ENCODE measurements at regions not wholly inside any gene's neighbourhood (a gene's known extent, or its start where the extent isn't known, plus 50 kb on each side); places are given as distances from the start of the nearest gene placed in this dataset.
"Not testable (repeated sequence)": the region's sequence is repeated elsewhere in the genome, so short reads cannot be mapped to it uniquely, and the experiment has no call there.

GRCh38 chr1:72394457-72394856 lies 112.1 kb upstream of the NEGR1 start:
- Histone ChIP-seq H3K36me3 (ENCODE audit: control insufficient read depth, insufficient read depth, low read length) (no peaks in the 10 kb centered on the region), H3K27me3 (ENCODE audit: control insufficient read depth, insufficient read depth, low read length) (no peaks in the 10 kb centered on the region), H3K27ac (ENCODE audit: low read length) (no peak overlapping the region), H3K4me3 (ENCODE audit: low read length) (no peak overlapping the region), H3K4me1 (ENCODE audit: control insufficient read depth, insufficient read depth, low read length) (no peaks in the 10 kb centered on the region; the same call in 1 of the 2 replicates), H3K9me3 (ENCODE audit: control insufficient read depth, insufficient read depth, low read length) (no peaks in the 10 kb centered on the region)
- WGBS (ENCODE audit: insufficient coverage, insufficient read length), result no CpG with 5 or more reads among the region's 3 CpGs
- no peak for DNase-seq (ENCODE audit: low read depth, low spot score)

- Histone ChIP-seq H3K4me1 (ENCODE audit: control insufficient read depth, insufficient read depth, low read length) (no peaks in the 10 kb centered on the region), H3K27ac (ENCODE audit: low read length) (no peak overlapping the region), H3K4me3 (ENCODE audit: low read length) (no peak overlapping the region), H3K9me3 (ENCODE audit: control insufficient read depth, insufficient read depth, low read length) (no peaks in the 10 kb centered on the region), H3K27me3 (ENCODE audit: control insufficient read depth, insufficient read depth, low read length) (no peaks in the 10 kb centered on the region), H3K36me3 (ENCODE audit: control insufficient read depth, insufficient read depth, low read length) (no peaks in the 10 kb centered on the region)
- DNase-seq (ENCODE audit: low read depth, low spot score), result no peak
- WGBS (ENCODE audit: insufficient coverage, insufficient read length), result no CpG with 5 or more reads among the region's 2 CpGs
These were observed 96.7 kb upstream of the NEGR1 start for GRCh38 chr1:72379072-72379471.

DNA sequence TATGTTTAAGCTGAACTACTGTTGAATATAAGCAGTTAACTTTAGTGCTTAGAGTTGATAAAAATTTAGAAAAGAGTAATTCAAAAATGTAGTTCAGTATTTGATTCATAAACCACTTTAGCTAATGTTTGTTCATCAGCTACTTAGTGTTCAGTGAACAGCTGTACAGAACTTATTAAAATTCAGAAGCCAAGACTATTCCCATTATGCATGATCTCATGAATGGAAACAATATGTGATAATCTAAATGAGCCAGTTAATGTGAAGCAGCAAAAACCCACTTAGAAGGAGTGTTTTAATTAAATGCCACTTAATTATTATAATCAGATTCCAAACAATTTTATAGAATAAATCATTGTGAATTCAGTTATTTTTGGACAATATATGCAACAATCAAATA lies 92.9 kb upstream of the NEGR1 start:
- H3K27me3 ChIP-seq (ENCODE audit: control insufficient read depth, insufficient read depth, low read length), result no peaks in the 10 kb centered on the region
- H3K4me1 ChIP-seq (ENCODE audit: control insufficient read depth, insufficient read depth, low read length), result peaks cover 3% of the 10 kb centered on the region; the same call in 1 of the 2 replicates
- H3K36me3 ChIP-seq (ENCODE audit: control insufficient read depth, insufficient read depth, low read length), result no peaks in the 10 kb centered on the region
- no peak overlapping the region for H3K4me3 ChIP-seq (ENCODE audit: low read length)
- no peak overlapping the region for H3K27ac ChIP-seq (ENCODE audit: low read length)
- H3K9me3 ChIP-seq (ENCODE audit: control insufficient read depth, insufficient read depth, low read length), result no peaks in the 10 kb centered on the region
- DNase-seq (ENCODE audit: low read depth, low spot score), result no peak

DNA sequence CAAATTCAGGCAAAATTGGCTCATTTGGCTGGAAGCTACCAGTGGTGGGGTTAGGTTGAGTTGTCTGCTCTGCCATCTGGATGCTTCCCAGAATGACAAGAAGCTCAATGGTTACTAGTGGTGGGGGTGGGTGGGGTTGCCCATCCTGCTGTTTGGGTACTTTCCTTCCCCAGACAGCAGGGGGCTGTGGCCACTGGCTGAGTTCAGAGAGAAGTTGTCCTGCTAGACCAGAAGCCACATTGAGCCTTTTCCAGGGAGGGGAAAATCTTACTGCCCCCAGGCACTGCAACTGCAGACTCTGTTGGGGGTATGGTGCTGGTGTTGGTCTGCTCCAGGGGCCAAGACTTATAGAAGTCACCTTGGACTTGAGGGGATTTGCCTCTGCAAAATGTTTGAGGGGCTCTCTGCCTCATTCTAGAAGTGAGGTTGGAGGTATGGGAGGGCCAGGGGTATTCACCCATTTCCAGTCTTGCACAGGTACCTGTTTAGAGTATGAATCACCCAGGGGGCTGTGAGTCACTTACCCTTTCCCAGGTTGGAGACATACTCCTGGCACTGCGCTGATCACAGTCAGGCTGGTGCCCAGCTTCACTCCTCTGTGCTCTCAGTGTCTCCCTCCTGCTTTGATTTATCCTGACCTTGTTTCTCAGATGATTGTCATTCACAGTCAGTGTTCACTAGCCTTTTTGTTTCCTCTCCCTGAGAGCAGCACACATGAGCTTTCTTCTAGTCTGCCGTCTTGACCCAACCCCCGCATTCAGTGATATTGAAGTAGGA lies 89.1 kb upstream of the NEGR1 start:
- no peaks in the 10 kb centered on the region for H3K9me3 ChIP-seq (ENCODE audit: control insufficient read depth, insufficient read depth, low read length)
- no peak overlapping the region for H3K27ac ChIP-seq (ENCODE audit: low read length)
- H3K36me3 ChIP-seq (ENCODE audit: control insufficient read depth, insufficient read depth, low read length), result no peaks in the 10 kb centered on the region
- no peaks in the 10 kb centered on the region for H3K27me3 ChIP-seq (ENCODE audit: control insufficient read depth, insufficient read depth, low read length)
- H3K4me3 ChIP-seq (ENCODE audit: low read length), result no peak overlapping the region
- DNase-seq (ENCODE audit: low read depth, low spot score), result no peak
- H3K4me1 ChIP-seq (ENCODE audit: control insufficient read depth, insufficient read depth, low read length), result peaks cover 3% of the 10 kb centered on the region; the same call in 1 of the 2 replicates
- no CpG with 5 or more reads among the region's 3 CpGs for WGBS (ENCODE audit: insufficient coverage, insufficient read length)

- H3K4me3 ChIP-seq (ENCODE audit: low read length); H3K9me3 ChIP-seq (ENCODE audit: control insufficient read depth, insufficient read depth, low read length); H3K27me3 ChIP-seq (ENCODE audit: control insufficient read depth, insufficient read depth, low read length); H3K27ac ChIP-seq (ENCODE audit: low read length); DNase-seq (ENCODE audit: low read depth, low spot score); H3K4me1 ChIP-seq (ENCODE audit: control insufficient read depth, insufficient read depth, low read length); H3K36me3 ChIP-seq (ENCODE audit: control insufficient read depth, insufficient read depth, low read length): not testable (repeated sequence)
- no CpG with 5 or more reads among the region's 3 CpGs for WGBS (ENCODE audit: insufficient coverage, insufficient read length)
These were observed 88.5 kb upstream of the NEGR1 start for GRCh38 chr1:72370836-72371235.

- Histone ChIP-seq H3K9me3 (ENCODE audit: control insufficient read depth, insufficient read depth, low read length) (no peaks in the 10 kb centered on the region), H3K4me3 (ENCODE audit: low read length) (no peak overlapping the region), H3K27ac (ENCODE audit: low read length) (no peak overlapping the region), H3K36me3 (ENCODE audit: control insufficient read depth, insufficient read depth, low read length) (no peaks in the 10 kb centered on the region), H3K4me1 (ENCODE audit: control insufficient read depth, insufficient read depth, low read length) (peaks cover 3% of the 10 kb centered on the region; the same call in 1 of the 2 replicates), H3K27me3 (ENCODE audit: control insufficient read depth, insufficient read depth, low read length) (no peaks in the 10 kb centered on the region)
- no peak for DNase-seq (ENCODE audit: low read depth, low spot score)
- WGBS (ENCODE audit: insufficient coverage, insufficient read length), result no CpG with 5 or more reads among the region's 1 CpG
These were observed 86.9 kb upstream of the NEGR1 start for GRCh38 chr1:72369069-72369757.

GRCh38 chr1:72366466-72366865 lies 84.1 kb upstream of the NEGR1 start:
- Histone ChIP-seq H3K27me3 (ENCODE audit: control insufficient read depth, insufficient read depth, low read length) (no peaks in the 10 kb centered on the region), H3K4me3 (ENCODE audit: low read length) (no peak overlapping the region), H3K27ac (ENCODE audit: low read length) (no peak overlapping the region), H3K36me3 (ENCODE audit: control insufficient read depth, insufficient read depth, low read length) (no peaks in the 10 kb centered on the region), H3K9me3 (ENCODE audit: control insufficient read depth, insufficient read depth, low read length) (no peaks in the 10 kb centered on the region), H3K4me1 (ENCODE audit: control insufficient read depth, insufficient read depth, low read length) (no peaks in the 10 kb centered on the region; the same call in 1 of the 2 replicates)
- no CpG with 5 or more reads among the region's 1 CpG for WGBS (ENCODE audit: insufficient coverage, insufficient read length)
- DNase-seq (ENCODE audit: low read depth, low spot score), result no peak

DNA sequence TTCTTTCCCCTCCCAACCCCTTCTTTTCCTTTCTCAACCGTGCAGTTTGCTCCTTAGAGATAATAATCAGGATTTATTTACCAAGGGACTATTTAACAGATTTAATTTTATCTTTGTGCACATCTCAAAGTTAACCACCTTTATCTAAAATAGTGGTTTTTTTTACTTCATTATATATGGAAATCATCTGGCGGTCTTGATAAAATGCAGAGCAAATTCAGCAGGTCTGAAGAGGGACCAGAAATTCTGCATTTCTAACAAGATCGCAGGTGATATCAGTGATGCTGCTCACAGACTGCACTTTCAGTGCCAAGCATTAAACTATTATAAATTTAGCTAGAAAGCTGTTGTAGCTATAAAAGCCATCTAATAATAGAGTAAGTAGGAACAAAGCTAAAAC lies 83.4 kb upstream of the NEGR1 start:
- Histone ChIP-seq H3K9me3 (ENCODE audit: control insufficient read depth, insufficient read depth, low read length) (no peaks in the 10 kb centered on the region), H3K4me1 (ENCODE audit: control insufficient read depth, insufficient read depth, low read length) (no peaks in the 10 kb centered on the region), H3K27ac (ENCODE audit: low read length) (no peak overlapping the region), H3K27me3 (ENCODE audit: control insufficient read depth, insufficient read depth, low read length) (no peaks in the 10 kb centered on the region), H3K36me3 (ENCODE audit: control insufficient read depth, insufficient read depth, low read length) (no peaks in the 10 kb centered on the region), H3K4me3 (ENCODE audit: low read length) (no peak overlapping the region)
- no CpG with 5 or more reads among the region's 3 CpGs for WGBS (ENCODE audit: insufficient coverage, insufficient read length)
- DNase-seq (ENCODE audit: low read depth, low spot score), result no peak

DNA sequence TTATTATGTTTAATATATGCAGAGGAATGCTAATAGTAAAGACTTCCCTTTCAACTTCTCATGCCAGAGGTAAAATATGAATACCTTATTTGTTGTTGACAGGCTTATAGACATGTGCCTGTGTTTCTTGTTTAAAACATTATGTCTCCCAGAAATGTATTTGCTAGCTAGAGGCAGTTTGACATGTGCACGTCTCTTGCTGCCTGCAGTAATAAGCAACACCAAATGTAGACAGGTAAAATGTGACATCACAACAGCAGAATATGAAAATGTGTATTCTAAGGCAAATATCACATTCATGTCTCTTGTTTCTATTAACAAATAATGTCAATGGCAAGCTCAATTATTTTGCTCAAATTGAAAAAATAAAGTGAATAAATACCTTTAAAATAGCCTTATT lies 80.2 kb upstream of the NEGR1 start:
- H3K27ac ChIP-seq (ENCODE audit: low read length), result no peak overlapping the region
- no peaks in the 10 kb centered on the region for H3K4me1 ChIP-seq (ENCODE audit: control insufficient read depth, insufficient read depth, low read length)
- no peaks in the 10 kb centered on the region for H3K9me3 ChIP-seq (ENCODE audit: control insufficient read depth, insufficient read depth, low read length)
- no peak overlapping the region for H3K4me3 ChIP-seq (ENCODE audit: low read length)
- no peaks in the 10 kb centered on the region for H3K36me3 ChIP-seq (ENCODE audit: control insufficient read depth, insufficient read depth, low read length)
- DNase-seq (ENCODE audit: low read depth, low spot score), result no peak
- H3K27me3 ChIP-seq (ENCODE audit: control insufficient read depth, insufficient read depth, low read length), result no peaks in the 10 kb centered on the region
- WGBS (ENCODE audit: insufficient coverage, insufficient read length), result no CpG with 5 or more reads among the region's 1 CpG

DNA sequence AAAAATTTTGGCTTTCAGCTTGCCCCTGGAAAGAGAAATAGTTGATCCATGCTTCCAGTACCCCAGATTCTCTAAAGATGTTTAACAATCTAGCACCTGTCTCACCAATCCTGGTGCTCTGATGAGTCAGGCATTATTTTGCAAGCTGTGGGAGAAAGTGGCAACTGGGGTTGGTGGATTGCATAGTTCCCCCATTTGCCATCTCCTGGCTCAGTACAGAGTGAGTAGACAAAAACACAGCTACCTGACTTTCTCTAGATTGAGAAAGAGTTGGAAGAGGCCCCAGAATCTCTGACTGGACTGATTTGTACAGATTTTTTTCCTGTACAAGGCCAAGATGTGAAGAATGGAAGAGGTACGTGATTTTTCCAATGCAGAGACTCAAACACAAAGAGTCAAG lies 75.1 kb upstream of the NEGR1 start:
- Histone ChIP-seq H3K27me3 (ENCODE audit: control insufficient read depth, insufficient read depth, low read length) (no peaks in the 10 kb centered on the region), H3K27ac (ENCODE audit: low read length) (no peak overlapping the region), H3K4me1 (ENCODE audit: control insufficient read depth, insufficient read depth, low read length) (no peaks in the 10 kb centered on the region), H3K9me3 (ENCODE audit: control insufficient read depth, insufficient read depth, low read length) (no peaks in the 10 kb centered on the region), H3K36me3 (ENCODE audit: control insufficient read depth, insufficient read depth, low read length) (no peaks in the 10 kb centered on the region), H3K4me3 (ENCODE audit: low read length) (no peak overlapping the region)
- DNase-seq (ENCODE audit: low read depth, low spot score), result no peak
- no CpG with 5 or more reads among the region's 1 CpG for WGBS (ENCODE audit: insufficient coverage, insufficient read length)

DNA sequence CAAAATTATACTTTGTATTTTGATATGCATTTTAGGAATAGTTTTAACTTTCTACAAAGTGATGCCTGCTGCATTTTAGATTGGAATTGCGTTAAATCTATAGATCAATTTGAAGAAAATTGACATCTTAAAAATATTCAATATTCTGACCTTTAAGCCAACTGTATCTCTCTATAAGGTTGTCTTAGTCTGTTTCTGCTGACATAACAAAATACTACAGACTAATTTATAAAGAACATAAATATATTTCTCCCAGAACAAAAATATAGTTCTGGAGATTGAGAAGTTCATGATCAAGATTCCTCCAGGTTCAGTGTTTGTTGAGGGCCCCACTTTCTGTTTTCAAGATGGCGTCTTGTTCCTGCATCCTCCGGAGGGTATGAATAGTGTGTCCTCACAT lies 73.6 kb upstream of the NEGR1 start:
- DNase-seq (ENCODE audit: low read depth, low spot score), result no peak
- no CpG with 5 or more reads among the region's 3 CpGs for WGBS (ENCODE audit: insufficient coverage, insufficient read length)
- H3K4me1 ChIP-seq (ENCODE audit: control insufficient read depth, insufficient read depth, low read length), result no peaks in the 10 kb centered on the region
- no peaks in the 10 kb centered on the region for H3K36me3 ChIP-seq (ENCODE audit: control insufficient read depth, insufficient read depth, low read length)
- H3K27me3 ChIP-seq (ENCODE audit: control insufficient read depth, insufficient read depth, low read length), result no peaks in the 10 kb centered on the region
- no peak overlapping the region for H3K4me3 ChIP-seq (ENCODE audit: low read length)
- H3K9me3 ChIP-seq (ENCODE audit: control insufficient read depth, insufficient read depth, low read length), result no peaks in the 10 kb centered on the region
- no peak overlapping the region for H3K27ac ChIP-seq (ENCODE audit: low read length)
